ENCODE measurements at regions not wholly inside any gene's neighbourhood (a gene's known extent, or its start where the extent isn't known, plus 50 kb on each side); places are given as distances from the start of the nearest gene placed in this dataset.
"Not testable (repeated sequence)": the region's sequence is repeated elsewhere in the genome, so short reads cannot be mapped to it uniquely, and the experiment has no call there.

DNA sequence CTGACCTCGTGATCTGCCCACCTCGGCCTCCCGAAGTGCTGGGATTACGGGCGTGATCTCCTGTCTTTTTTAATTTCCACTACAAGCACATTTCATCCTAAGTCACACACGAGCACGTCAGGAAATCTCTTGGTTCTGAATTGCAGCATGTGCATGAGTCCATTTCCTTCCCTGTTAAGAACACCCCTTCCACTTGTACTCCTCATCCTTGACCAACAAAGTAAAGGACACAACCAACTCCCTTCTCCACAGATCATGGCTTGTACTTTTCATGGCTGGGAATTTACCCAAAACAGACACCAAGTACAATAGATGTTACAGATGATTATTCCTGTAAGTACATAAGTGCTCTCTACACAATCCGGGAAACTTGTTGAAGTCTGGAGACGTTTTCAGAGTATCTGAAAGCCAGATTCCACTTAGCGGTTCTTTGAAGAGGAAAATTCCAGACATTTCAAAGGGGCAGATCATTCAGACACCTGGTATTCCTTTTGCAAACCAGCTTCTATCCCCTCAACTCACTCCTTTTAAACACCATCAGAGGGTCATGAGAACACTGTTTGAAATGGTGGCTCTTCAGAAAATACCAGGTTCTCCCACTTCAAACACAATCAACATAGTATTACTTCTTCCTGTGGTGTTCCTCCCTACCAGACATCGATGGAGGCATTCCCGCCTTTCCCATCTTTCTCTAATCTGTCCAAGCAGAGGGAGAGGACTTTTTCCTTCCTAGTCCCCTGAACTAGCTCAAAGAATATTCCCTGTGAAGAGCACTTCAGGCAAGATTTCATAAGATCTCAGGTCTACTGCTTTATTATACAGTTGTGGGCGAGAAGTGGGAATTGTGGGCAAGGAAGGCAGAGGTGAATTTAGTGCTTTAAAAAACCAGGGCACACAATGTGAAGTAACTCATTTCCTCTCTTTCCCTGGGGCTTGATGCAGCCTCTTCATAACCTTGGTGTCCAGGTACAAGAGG is 80.1 kb upstream of the TSC22D2 start:
- DNase-seq, result no peak

DNA sequence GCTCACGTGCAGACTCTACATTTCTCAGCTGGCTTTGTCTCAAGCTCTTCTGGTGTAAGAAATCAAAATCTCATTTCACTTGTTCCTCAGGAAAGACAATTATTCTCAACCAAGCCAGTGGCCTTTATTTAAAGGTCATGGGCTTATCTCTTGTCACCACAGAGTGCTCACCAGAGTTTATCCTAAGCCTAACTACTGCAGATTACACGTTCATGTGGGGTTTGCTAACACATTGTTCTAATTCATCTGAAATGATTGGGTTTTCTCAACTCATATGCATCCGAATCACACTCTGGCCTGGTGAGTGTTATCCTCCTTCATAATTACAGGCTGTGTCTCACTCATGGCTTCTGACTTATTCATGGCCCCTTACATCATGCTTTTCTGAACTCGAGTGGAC is 83.3 kb upstream of the TSC22D2 start:
- no peak for DNase-seq

DNA sequence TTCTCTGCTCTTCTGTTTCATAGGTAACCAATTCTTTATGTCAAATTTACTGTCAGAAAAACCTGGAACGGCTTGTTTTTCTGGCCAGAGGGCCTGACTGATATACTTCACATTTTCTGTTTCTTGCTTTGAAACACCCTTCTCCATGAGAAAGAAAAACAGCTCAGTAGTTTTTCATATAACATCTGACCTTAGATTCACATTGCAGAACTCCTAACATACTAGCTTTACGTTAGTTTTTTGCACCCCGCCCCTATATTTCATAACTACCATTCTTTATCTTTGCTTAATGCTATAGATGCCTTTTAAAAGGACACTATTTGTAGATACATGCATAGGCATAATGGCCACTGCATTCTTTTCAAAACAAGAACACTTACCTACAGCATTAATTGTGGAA is 83.9 kb upstream of the TSC22D2 start:
- no peak for DNase-seq

DNA sequence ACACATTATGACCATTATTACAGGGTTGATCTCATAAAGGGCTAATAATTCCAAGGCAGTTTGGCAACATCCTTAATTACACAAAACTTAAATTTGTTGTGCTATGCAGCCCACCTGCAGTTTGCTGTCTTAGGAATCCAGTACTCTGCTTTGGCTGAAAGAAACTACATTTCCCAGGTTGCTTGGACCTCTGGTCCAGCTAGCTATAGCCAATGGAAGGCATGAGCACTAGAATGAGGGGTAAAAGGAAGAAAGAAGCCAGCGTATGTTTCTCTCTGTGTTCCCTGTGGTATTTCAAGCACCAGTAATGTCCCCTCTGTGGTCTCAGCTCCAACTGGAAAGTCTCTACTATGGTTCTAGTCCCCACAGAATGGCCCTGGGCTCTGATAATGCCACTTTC is 84.3 kb upstream of the TSC22D2 start:
- DNase-seq, result no peak

DNA sequence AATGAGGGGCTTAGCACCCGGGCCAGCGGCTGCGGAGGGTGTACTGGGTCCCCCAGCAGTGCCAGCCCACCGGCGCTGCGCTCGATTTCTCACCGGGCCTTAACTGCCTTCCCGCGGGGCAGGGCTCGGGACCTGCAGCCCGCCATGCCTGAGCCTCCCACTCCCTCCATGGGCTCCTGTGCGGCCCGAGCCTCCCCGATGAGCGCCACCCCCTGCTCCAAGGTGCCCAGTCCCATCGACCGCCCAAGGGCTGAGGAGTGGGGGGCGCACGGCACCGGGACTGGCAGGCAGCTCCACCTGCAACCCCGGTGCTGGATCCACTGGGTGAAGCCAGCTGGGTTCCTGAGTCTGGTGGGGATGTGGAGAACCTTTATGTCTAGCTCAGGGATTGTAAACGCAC is 85.0 kb upstream of the TSC22D2 start:
- DNase-seq, result not testable (repeated sequence)

DNA sequence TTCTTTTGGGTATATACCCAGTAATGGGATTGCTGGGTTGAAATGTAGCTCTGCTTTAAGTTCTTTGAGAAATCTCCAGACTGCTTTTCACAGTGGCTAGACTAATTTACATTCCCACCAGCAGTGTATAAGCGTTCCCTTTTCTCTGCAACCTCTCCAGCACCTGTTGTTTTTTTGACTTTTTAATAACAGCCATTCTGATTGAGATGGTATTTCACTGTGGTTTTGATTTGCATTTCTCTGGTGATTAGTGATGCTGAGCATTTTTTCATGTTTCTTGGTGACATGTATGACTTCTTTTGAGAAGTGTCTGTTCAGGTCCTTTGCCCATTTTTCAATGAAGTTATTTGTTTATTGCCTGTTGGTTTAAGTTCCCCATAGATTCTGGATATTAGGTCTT is 87.1 kb upstream of the TSC22D2 start:
- not testable (repeated sequence) for DNase-seq

DNA sequence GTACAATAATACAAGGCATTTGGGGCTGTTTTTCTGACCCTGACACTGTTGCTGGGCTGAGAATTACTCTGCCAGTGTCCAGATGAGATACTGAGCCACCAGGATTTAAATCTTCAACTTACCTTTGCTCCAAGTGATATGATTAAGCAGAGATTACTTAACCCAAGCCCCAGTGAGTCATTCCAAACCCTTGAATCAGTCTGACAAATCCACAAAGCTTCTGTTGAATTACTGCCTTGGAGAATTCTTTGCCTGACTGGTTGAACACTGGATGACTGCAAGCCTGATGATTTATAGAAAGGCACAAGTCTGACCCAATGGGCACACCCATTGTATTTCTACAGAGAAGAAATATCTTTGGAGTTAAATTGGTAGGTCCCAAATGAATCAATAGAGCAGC is 88.2 kb upstream of the TSC22D2 start:
- no peak for DNase-seq

DNA sequence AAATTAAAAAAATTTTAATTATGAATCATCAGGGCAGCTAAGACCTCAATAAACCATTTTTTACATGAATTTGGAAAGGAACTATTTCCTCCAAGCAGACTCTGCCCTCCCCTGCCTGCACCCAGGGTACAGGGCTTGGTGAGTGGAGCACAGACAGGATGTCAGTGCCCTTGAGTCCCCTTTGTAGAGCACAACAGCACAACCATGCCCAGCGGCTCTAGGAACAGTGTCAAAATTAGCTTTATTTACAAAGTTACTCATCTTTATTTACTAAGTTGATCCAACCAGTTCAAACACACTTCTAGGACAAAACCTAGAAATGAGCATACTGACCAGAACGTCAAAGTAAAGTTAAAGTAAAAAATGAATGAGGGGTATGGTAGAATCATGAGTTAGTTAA is 90.6 kb upstream of the TSC22D2 start:
- no peak for DNase-seq

DNA sequence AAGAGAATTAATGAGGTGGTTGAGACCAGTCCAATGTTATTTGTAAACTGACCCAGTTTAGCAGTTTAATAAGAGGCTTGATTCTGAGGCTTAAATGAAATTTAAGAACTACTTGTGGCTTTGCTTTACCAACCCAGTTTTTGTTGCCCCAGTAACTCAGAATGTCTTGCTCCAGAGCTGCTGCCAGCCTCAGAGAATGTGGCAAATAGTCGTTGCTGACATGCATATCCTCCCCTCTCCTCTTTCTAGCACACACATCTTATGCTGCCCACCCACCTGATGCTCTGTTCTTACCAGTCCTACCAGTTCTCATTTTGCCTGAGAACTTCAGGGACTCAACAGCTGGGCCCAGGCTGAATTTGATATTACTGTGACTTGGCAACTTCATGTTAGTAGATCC is 92.4 kb upstream of the TSC22D2 start:
- no peak for DNase-seq

DNA sequence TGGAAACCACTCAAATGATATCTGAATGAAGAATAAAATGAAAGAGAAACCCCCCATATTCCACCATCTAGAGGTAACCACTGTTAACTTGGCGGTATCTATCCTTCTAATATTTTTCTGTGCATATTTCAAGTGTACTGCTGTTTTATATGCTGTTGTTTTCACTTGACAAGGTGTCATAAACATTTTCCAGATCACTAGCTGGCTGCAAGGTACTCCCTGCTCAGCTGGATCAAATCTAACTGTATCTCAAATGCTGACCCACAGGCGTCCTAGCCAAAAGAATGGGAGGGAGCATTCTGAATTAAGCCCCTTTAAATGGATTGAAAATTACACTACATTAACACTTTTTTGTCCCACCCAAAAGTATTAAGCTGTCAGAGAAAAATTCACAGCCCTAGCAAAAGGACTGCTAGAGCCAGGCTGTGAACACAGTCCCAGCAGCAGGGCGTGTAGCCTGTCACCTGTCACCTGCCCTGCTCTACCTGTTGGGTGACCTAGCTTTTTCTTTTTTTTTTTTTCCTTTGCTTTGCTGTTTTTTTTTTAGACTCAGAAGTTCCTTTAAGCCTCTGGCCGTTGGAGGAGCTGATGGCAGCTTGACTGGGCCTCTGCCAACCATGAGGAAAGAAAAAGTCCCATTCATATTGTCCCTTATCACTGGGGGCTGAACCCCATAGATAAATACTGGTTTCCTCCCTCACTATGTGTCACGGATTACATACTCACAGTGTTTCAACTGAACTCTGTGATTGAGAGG is 93.7 kb upstream of the TSC22D2 start:
- no peak for DNase-seq

DNA sequence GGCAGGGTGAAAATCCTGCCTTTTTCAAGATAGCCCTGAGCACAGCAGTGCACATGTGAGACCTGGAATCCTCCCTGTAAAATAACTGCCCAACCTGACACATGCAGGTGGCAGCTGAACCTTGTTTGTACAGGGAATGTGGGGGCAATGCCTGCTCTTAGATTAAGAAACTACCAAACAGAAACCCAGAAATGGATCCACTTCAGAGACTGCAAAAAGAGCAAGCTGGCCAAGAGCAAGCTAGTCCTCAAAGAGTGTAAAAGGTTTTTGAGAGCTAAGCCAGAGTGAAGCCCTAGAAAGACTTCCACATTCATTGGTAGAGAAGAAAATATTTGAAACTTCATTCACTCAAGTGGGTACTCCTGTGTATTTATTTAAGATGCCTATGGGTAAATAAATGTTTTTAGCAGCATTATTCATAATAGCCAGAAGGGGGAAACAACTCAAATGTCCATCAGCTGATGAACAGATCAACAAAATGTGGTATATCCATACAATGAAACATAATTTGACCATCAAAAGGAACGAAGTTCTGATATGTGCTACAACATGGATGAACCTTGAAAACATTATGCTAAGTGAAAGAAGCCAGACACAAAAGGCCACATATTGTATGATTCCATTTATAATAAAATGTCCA is 96.0 kb upstream of the TSC22D2 start:
- no peak for DNase-seq

DNA sequence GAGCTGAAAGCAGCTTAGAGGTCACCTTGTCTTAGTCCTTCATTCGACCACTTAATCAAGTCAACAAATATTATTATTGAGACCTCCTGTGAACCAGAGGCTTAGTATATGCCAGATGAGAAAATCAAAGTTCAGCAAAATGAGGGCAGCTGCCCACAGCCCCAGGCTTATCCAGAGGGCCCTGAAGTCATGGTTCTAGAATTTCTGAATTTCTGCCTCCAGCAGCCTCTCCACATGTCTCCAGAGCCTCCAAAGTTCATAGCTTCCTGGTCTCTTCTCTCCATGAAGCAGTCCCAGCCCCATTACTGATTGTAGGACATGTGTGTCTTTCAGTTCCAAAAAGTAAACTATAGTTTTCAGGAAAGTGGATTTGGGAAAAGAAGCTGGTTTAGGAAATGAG is 96.9 kb upstream of the TSC22D2 start:
- DNase-seq, result no peak

DNA sequence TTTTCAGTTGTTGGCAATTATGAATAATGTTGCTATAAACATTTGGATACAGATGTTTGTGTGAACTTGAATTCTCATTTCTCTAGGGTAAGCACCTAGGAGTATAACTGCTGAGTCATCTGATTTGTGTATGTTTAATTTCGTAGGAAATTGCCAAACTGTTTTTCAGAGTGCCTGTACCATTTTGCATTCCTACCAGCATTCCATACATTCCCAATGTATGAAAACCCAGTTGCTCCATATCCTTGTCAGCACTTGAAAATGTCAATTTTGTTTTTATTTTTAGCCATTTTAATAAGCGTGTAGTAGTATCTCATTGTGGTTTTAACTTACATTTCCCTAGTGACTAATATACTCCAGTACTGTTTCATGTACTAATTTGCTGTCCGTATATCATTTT is 98.5 kb upstream of the TSC22D2 start:
- no peak for DNase-seq

DNA sequence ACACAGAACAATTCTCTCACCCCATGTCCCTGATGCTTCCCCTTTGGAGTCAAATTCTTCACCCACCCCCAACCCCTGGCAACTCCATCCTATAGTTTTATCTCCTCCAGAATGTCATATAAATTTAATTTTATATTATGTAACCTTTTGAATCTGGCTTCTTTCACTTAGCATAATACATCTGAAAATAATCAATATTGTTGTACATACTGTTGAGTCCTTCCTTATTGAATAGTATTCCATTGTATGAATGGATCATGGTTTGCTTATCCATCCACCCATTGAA is 98.9 kb upstream of the TSC22D2 start:
- DNase-seq, result no peak

DNA sequence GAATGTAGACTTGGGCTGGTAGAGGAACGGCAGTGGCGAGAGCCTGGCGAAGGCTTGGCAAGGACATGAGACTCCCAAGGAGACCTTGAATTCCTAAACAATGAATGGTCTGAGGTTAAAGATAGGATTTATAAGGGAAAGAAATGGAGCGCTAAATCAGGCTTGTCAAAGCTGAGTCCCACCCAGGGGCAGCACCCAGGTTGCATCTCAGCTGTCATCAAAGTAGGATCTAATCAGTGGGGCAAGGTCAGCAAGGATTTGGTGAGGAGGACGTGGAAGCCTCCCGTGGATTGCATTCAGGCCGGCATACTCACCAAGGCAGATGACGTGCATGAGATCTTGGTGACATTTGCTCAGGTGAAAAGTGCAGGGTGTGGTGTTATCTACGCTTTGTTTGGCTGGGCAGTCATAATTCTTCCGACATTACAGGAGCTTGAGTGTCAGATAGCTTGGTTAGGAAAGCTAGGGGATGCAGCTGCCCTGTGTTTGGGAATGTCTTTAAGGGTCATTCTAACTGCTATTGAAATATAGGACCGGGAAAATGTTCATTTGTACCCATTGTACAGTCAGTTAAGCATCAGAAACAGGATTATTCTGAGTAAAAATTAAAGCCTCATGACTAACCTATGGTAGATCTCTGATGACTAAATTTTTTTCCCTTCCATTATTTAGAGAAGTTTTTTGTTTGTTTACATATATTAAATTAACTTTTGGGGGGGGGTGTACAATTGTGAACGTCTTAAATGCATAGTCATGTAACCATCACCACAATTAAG is 99.4 kb upstream of the TSC22D2 start:
- no peak for DNase-seq

DNA sequence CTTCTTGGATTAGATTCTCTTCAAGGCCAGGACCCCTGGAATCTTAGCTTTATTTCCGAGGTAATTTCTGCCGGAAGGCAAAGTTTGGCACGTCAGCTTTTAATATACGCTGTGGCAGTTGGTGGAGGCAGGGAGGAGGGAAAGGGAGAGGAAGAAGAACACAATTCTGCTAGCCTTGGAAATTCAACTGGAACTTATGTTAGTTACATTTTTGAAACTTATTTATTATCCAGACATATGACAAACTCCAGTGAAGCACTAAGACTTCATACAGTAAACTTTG is 100.1 kb upstream of the TSC22D2 start:
- DNase-seq, result no peak

DNA sequence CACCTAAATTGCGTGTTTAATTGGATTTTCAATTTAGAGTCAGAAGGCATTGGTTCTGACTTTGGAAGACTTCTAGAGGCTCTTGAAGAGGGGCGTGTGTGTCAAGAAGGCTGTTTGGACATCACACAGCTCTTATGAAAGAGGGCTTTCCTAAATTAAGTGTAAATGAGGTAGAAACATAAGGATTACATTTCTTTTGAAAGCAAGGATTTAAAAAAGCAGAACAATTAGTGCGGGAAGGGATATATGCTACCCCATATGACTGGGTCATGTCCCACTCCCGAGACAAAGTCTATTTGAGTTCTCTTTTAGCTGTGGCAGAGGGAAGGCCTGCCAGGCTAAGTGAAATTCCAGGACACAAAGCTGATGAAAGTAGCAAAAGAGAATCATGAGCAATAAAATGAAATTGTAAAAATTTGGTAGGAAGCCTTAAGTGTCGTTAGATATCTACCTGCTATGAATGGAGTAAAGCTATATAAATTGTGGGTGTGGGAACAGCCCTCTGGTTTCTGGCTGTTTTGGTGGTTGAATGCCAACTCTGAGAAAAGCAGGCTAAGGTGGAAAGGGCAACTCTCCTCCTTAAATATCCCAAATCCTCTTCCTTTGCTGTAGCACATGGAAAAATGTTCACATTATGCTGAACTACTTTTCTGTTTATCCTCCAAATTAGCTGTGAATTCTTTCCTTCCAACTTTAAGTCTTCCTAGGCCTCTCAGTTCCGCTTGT is 100.6 kb upstream of the TSC22D2 start:
- DNase-seq, result no peak

DNA sequence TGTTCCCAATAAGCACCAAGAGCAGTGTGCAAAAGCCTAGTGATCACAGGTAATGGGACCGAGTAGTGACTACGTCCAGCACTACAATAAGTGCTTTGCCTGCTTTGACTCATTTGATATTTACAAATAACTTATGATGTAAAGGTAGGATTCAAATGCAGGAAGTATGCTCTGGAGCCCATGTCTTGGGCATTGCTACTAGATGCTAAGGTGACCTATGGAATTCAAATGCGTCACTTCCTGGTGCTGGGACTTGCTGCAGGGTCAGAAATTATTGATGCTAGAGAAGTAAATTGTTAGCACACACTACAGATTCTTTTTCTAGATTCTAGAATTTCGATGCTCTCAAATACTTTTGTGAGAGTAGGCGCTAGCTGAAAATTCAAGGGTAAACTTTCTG is 101.2 kb upstream of the TSC22D2 start:
- DNase-seq, result no peak

DNA sequence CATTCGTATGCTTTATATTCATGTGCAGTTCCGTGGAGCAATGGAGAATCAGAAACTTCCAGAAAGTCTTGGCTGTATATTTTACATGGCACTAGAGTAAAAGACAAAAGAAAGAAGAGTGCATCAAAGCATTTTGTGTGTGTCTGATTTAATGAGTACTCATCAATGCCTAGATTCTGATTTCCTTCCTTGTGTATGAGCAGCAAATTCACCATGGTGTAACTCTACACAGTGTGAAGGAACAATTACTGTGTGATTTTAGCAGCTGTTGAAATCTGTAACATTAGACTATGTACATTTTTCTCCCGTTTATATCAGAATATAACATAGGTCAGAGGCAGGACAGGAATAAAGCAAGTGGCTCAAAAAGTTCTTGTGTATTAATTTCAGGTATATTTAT is 102.0 kb upstream of the TSC22D2 start:
- no peak for DNase-seq

DNA sequence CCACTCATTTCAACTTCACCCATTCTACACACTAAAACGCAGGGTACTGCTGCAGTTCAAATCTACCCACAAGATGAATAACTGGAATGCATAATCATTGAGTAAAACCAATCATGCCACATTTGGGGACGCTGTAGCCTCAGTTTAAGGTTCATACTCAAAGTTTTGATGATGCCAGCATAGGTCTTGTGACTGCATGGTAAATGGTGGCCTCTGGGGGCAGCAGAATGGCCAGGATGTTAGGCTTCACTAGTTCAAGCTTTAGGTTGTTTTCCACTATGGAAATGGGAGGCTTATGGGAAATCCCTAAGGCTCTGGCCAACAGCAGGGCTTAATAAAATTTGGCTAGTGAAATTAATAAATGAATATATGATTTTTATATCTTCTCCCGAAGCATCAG is 104.3 kb upstream of the TSC22D2 start:
- no peak for DNase-seq

DNA sequence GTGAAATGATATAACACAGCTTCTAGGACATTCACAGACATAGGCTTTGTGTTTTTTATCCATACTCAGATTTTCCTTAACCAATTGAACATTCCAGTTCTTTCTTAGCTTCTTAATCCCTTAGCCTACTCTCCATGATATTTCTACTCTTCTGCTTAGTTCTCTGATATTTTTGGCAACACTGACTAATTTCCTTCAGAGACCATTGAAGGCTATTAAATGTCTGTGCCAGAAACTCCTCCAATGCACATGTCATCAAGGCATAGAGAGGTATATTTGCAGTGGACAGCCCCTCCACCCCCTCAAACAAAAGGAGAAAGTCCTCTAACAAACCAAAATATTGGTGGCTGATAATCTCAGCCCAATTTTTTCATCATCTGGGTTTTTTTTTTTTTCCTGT is 105.9 kb upstream of the TSC22D2 start:
- no peak for DNase-seq

DNA sequence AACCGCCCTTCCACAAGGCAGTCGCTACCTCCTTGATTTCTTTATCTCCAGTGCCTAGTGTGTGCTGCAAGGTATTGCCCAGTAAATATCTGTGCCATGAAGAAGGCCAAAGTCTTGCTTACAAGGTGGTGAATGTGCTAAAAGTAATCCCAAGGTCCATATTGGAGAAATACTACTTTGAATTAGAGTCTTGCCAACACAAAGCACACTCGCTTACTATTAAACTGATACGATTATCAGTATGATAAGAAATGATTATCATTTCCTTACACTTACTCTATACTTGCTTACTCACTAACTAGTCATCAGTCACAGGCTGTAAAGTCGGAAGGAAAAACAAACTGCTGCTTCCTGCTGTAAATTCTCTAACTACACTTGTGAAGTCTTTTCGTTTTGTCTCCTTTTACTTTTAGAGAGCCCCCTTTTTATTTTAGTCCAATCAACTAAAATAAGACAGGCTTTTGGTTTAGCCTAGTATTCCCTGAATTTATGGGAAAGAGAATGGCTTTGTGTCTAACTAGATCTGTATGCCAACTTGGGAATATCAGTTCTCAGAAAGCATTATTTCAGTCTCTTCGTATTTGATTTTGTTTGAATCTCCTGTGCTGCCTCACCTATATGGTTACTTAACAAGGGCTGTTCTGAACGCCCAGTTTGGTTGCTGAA is 107.1 kb upstream of the TSC22D2 start:
- no peak for DNase-seq

Data from SHP77 treated with DMSO at 0.1 percent for 48 hours (cell line).